HepG2 (cell line): ENCODE measurements at regions not wholly inside any gene's neighbourhood (a gene's known extent, or its start where the extent isn't known, plus 50 kb on each side); places are given as distances from the start of the nearest gene placed in this dataset.

ENCODE experiments used
- ATAC-seq: fragments of 200-7000 bp; cut with Tn5 transposase; 3 replicates; pipeline ENCODE4 v1.9.1; 2020; ENCODE audit warnings: mild to moderate bottlenecking, moderate library complexity
- BruUV-seq: library from RNA; stranded (reverse); fragments of 400-500 nt; replicated peaks from 2 replicates; lab custom pipeline; 2021; lab: Mats Ljungman, UMichigan
- CTCF ChIA-PET: fragments of 300-600 bp; formaldehyde crosslinking; extraction: SDS; loops from one replicate; lab custom pipeline; 2021; ENCODE audit warnings: low total read pairs, inconsistent platforms, low intra/inter-chr PET ratio; lab: Yijun Ruan, JAX
- POLR2A ChIA-PET: fragments of 350-600 bp; sonication (Branson Sonifier 250); formaldehyde crosslinking; loops from one replicate; lab custom pipeline; 2020; ENCODE audit warnings: antibody characterized with exemption, inconsistent platforms; lab: Yijun Ruan, JAX
- DNase-seq: peaks from one replicate; pipeline ENCODE4 v3.0.0-alpha.2; 2015; ENCODE audit warnings: low spot score
- FAIRE-seq: peaks from 3 replicates; lab custom pipeline; 2011; peaks lifted over from hg19 to GRCh38; lab: Jason Lieb, UNC
- H2AFZ ChIP-seq: one replicate; pipeline ENCODE4 v1.6.1; 2011; ENCODE audit warnings: low read length, inconsistent platforms
- H3K27ac ChIP-seq: fragments of 300-600 bp; 3 replicates; pipeline ENCODE4 v1.8.0; 2011; ENCODE audit warnings: mixed run types, mild to moderate bottlenecking, mixed read lengths, low read length, inconsistent platforms; ENCODE audit not compliant: insufficient read depth; ENCODE audit errors: extremely low read length
- H3K27me3 ChIP-seq, 2 experiments: fragments of 200-600 bp in 1 of 2; 2 replicates in 1 of 2; 3 replicates in 1 of 2; pipeline versions ENCODE4 v1.6.0 to v1.8.0; 2011; ENCODE audit warnings: low read length in 2 of 2, mild to moderate bottlenecking in 2 of 2, moderate library complexity in 2 of 2, inconsistent platforms in 1 of 2; ENCODE audit not compliant: insufficient read depth in 2 of 2, control insufficient read depth in 1 of 2
- H3K36me3 ChIP-seq, 2 experiments: fragments of 200-600 bp in 1 of 2; replicated peaks in 1 of 2; 2 replicates in 1 of 2; 3 replicates in 1 of 2; pipeline versions ENCODE4 v1.5.1 to v1.8.0; 2011; ENCODE audit warnings: low read length in 2 of 2, inconsistent platforms in 1 of 2; ENCODE audit not compliant: insufficient read depth in 2 of 2, control insufficient read depth in 1 of 2
- H3K4me1 ChIP-seq: 2 replicates; pipeline ENCODE4 v1.5.1; 2012; ENCODE audit warnings: low read length, inconsistent platforms; ENCODE audit not compliant: insufficient read depth
- H3K4me2 ChIP-seq: 2 replicates; pipeline ENCODE4 v1.6.0; 2011; ENCODE audit warnings: low read depth, low read length, inconsistent platforms
- H3K4me3 ChIP-seq, 3 experiments: fragments of 200-600 bp in 1 of 3; sonication (generic), shearing (Covaris generic) in 1 of 3; replicated peaks in 1 of 3; 2 replicates each; pipeline ENCODE4 v1.5.1; 2011 to 2016; ENCODE audit warnings: low read length in 3 of 3, inconsistent platforms in 2 of 3, low read depth in 2 of 3, mild to moderate bottlenecking in 2 of 3, control low read depth in 1 of 3, mixed read lengths in 1 of 3; ENCODE audit not compliant: insufficient read depth in 1 of 3
- H3K79me2 ChIP-seq: one replicate; pipeline ENCODE4 v1.6.1; 2011; ENCODE audit warnings: low read length, inconsistent platforms; ENCODE audit not compliant: insufficient read depth
- H3K9ac ChIP-seq: 2 replicates; pipeline ENCODE4 v1.6.0; 2011; ENCODE audit warnings: mild to moderate bottlenecking, low read depth, low read length, inconsistent platforms; ENCODE audit not compliant: insufficient read depth
- H3K9me3 ChIP-seq: 2 replicates; pipeline ENCODE4 v1.5.1; 2012; ENCODE audit warnings: mild to moderate bottlenecking, low read length
- H4K20me1 ChIP-seq: 2 replicates; pipeline ENCODE4 v1.6.0; 2011; ENCODE audit warnings: inconsistent platforms, mild to moderate bottlenecking, low read length, moderate library complexity; ENCODE audit not compliant: insufficient read depth
- ATF7-NPFF ChIP-seq: sonication (generic); formaldehyde crosslinking; IDR thresholded peaks from 2 replicates; pipeline ENCODE4 v1.8.1; 2023; ENCODE audit warnings: mild to moderate bottlenecking, low read depth, missing genetic modification reagents, moderate library complexity
- BRD4 ChIP-seq: sonication (generic); formaldehyde crosslinking; IDR thresholded peaks from 2 replicates; pipeline ENCODE4 v1.4.0; 2020; ENCODE audit warnings: missing genetic modification reagents
- DMTF1 ChIP-seq: sonication (generic); formaldehyde crosslinking; IDR thresholded peaks from 2 replicates; pipeline ENCODE4 v1.4.0; 2020; ENCODE audit warnings: mild to moderate bottlenecking, missing genetic modification reagents
- GFI1 ChIP-seq: sonication (generic); formaldehyde crosslinking; IDR thresholded peaks from 2 replicates; pipeline ENCODE4 v1.5.0; 2020; ENCODE audit warnings: missing genetic modification reagents, mild to moderate bottlenecking, borderline replicate concordance
- GPN1 ChIP-seq: sonication (generic); formaldehyde crosslinking; IDR thresholded peaks from 2 replicates; pipeline ENCODE4 v1.5.1; 2020; ENCODE audit warnings: missing genetic modification reagents, borderline replicate concordance
- PPARG ChIP-seq: conservative IDR thresholded peaks from 2 replicates; pipeline ENCODE4 v1.6.1; 2016; ENCODE audit warnings: missing biosample characterization, missing genetic modification reagents
- SUZ12 ChIP-seq: fragments of 150-350 bp; IDR thresholded peaks from 2 replicates; pipeline ENCODE4 v1.6.1; 2014; ENCODE audit warnings: low read depth, low read length
- THYN1 ChIP-seq: sonication (generic); formaldehyde crosslinking; IDR thresholded peaks from 2 replicates; pipeline ENCODE4 v1.8.1; 2023; ENCODE audit warnings: low read depth, mild to moderate bottlenecking, moderate library complexity, missing genetic modification reagents, borderline replicate concordance
- ZNF441 ChIP-seq: sonication (generic); formaldehyde crosslinking; IDR thresholded peaks from 2 replicates; pipeline ENCODE4 v1.7.0; 2021; ENCODE audit warnings: missing genetic modification reagents, borderline replicate concordance
- ZNF460 ChIP-seq: sonication (generic); formaldehyde crosslinking; IDR thresholded peaks from 2 replicates; pipeline ENCODE4 v1.5.1; 2020; ENCODE audit warnings: missing genetic modification reagents, mild to moderate bottlenecking, borderline replicate concordance
- ZNF629 ChIP-seq: sonication (generic); formaldehyde crosslinking; conservative IDR thresholded peaks from 2 replicates; pipeline ENCODE4 v1.5.0; 2020; ENCODE audit warnings: missing genetic modification reagents
- ZNF780A ChIP-seq: sonication (generic); formaldehyde crosslinking; IDR thresholded peaks from 2 replicates; pipeline ENCODE4 v1.8.0; 2022; ENCODE audit warnings: mild to moderate bottlenecking, missing genetic modification reagents, moderate library complexity
- WGBS: methylation state at CpG from one replicate; pipeline ENCODE4 v1.1.6; 2017; ENCODE audit warnings: low lambda C conversion rate; 5-methylcytosine and 5-hydroxymethylcytosine counted together
- in situ Hi-C: cut with HindIII; loops from 2 replicates; pipeline ENCODE4 v1.10.0; 2017; ENCODE audit warnings: low pct_unique_long_range_greater_than_20kb; ENCODE audit not compliant: extremely low pct_ligation_motif_present
- intact Hi-C: fragments of 100-400 bp; cut with micrococcal nuclease; formaldehyde crosslinking; loops from one replicate; pipeline ENCODE4 v1.10.0; 2022; ENCODE audit not compliant: unreplicated experiment

GRCh38 chr3:71905426-71905825 lies 120.5 kb upstream of the PROK2 start:
- 49% methylated on average over 5 of the region's 5 CpGs for WGBS
- no peaks in the 10 kb centered on the region for H4K20me1 ChIP-seq
- intact Hi-C loops (no loop called here), in situ Hi-C loops (no loop called here)
- no peak overlapping the region for H3K9ac ChIP-seq
- H3K27ac ChIP-seq: no peak overlapping the region
- H3K9me3 ChIP-seq: no peaks in the 10 kb centered on the region
- TF ChIP-seq GPN1 (no peak), ZNF780A (CRISPR knock-in tag) (no peak), ZNF441 (CRISPR knock-in tag) (no peak), DMTF1 (no peak), SUZ12 (no peak), GFI1 (no peak), BRD4 (CRISPR knock-in tag) (no peak), ATF7-NPFF (CRISPR knock-in tag) (no peak), THYN1 (CRISPR knock-in tag) (no peak), ZNF629 (no peak), ZNF460 (CRISPR knock-in tag) (no peak), PPARG (CRISPR knock-in tag) (no peak)
- H3K4me3 ChIP-seq: no peak overlapping the region
- H3K36me3 ChIP-seq: no peaks in the 10 kb centered on the region
- FAIRE-seq (no peak), DNase-seq (no peak), ATAC-seq (no peak)
- CTCF ChIA-PET: no interaction called here
- H3K27me3 ChIP-seq: peaks cover 0 to 15% of the 10 kb centered on the region in 2 experiments; a peak in 2 of 5 replicates
- H2AFZ ChIP-seq: no peak overlapping the region
- no peak overlapping the region for H3K4me2 ChIP-seq
- no TSS peak for BruUV-seq
- H3K4me1 ChIP-seq: peaks cover 20% of the 10 kb centered on the region
- no peaks in the 10 kb centered on the region for H3K79me2 ChIP-seq
- POLR2A ChIA-PET: no interaction called here
